ENCODE measurements at regions not wholly inside any gene's neighbourhood (a gene's known extent, or its start where the extent isn't known, plus 50 kb on each side); places are given as distances from the start of the nearest gene placed in this dataset.

- ChIA-PET POLR2A (no interaction called here), CTCF (no interaction called here)
- DNase-seq (ENCODE audit: low read depth, low spot score) = no peak
- no peaks in the 10 kb centered on the region for H3K4me1 ChIP-seq (ENCODE audit: control insufficient read depth, insufficient read depth, low read length)
- no TSS peak for BruUV-seq (replicated peaks)
- TF ChIP-seq POLR2AphosphoS5 (IDR thresholded peaks at IDR 0.05; ENCODE audit: low read depth, low read length) = no peak
- no peak for TF ChIP-seq CTCF (IDR thresholded peaks at IDR 0.05)
- TF ChIP-seq SIN3A (IDR thresholded peaks at IDR 0.05; ENCODE audit: borderline replicate concordance, insufficient read depth, low read depth, low read length) = no peak
- no peak for TF ChIP-seq TCF7L2 (IDR thresholded peaks at IDR 0.05; ENCODE audit: low read depth, low read length)
- no peak for TF ChIP-seq REST (IDR thresholded peaks at IDR 0.05; ENCODE audit: insufficient read depth in 1 of 2, low read depth in 2 of 2, low read length in 1 of 2)
- intact Hi-C loops (cut with micrococcal nuclease; ENCODE audit: unreplicated experiment) (no loop called here), in situ Hi-C loops (cut with HindIII; ENCODE audit: low pct_unique_long_range_greater_than_20kb, low sequenced_read_pairs) (no loop called here)
- no peak overlapping the region for H3K4me3 ChIP-seq (ENCODE audit: low read depth in 2 of 2, low read length in 2 of 2)
- ATAC-seq = no peak
- H3K27ac ChIP-seq (ENCODE audit: low read length) = no peak overlapping the region
- H3K27me3 ChIP-seq (ENCODE audit: control insufficient read depth, insufficient read depth, low read length) = no peaks in the 10 kb centered on the region
- H3K9me3 ChIP-seq (ENCODE audit: control insufficient read depth, insufficient read depth, low read depth, low read length) = no peaks in the 10 kb centered on the region
- H3K36me3 ChIP-seq (ENCODE audit: control insufficient read depth, insufficient read depth, low read length) = no peaks in the 10 kb centered on the region
Observed at GRCh38 chr9:38119560-38120236, 50.7 kb upstream of the SHB start.

GRCh38 chr9:38118862-38119438 is 49.9 kb upstream of the SHB start:
- in situ Hi-C loops (cut with HindIII; ENCODE audit: low pct_unique_long_range_greater_than_20kb, low sequenced_read_pairs) = no loop called here
- Histone ChIP-seq H3K4me3 (ENCODE audit: low read depth in 2 of 2, low read length in 2 of 2) (no peak overlapping the region), H3K27ac (ENCODE audit: low read length) (no peak overlapping the region), H3K4me1 (ENCODE audit: control insufficient read depth, insufficient read depth, low read length) (no peaks in the 10 kb centered on the region), H3K27me3 (ENCODE audit: control insufficient read depth, insufficient read depth, low read length) (no peaks in the 10 kb centered on the region), H3K36me3 (ENCODE audit: control insufficient read depth, insufficient read depth, low read length) (no peaks in the 10 kb centered on the region), H3K9me3 (ENCODE audit: control insufficient read depth, insufficient read depth, low read depth, low read length) (no peaks in the 10 kb centered on the region)
- BruUV-seq (replicated peaks) = no TSS peak
- CTCF ChIA-PET = no interaction called here
- intact Hi-C loops (cut with micrococcal nuclease; ENCODE audit: unreplicated experiment) = no loop called here
- TF ChIP-seq REST (IDR thresholded peaks at IDR 0.05; ENCODE audit: insufficient read depth in 1 of 2, low read depth in 2 of 2, low read length in 1 of 2) (no peak), SIN3A (IDR thresholded peaks at IDR 0.05; ENCODE audit: borderline replicate concordance, insufficient read depth, low read depth, low read length) (no peak), CTCF (IDR thresholded peaks at IDR 0.05) (no peak), POLR2AphosphoS5 (IDR thresholded peaks at IDR 0.05; ENCODE audit: low read depth, low read length) (no peak), TCF7L2 (IDR thresholded peaks at IDR 0.05; ENCODE audit: low read depth, low read length) (no peak)
- POLR2A ChIA-PET = no interaction called here
- ATAC-seq (no peak), DNase-seq (ENCODE audit: low read depth, low spot score) (no peak)
